Hypothalamus (tissue), 51 donors: ENCODE measurements at regions not wholly inside any gene's neighbourhood (a gene's known extent, or its start where the extent isn't known, plus 50 kb on each side); places are given as distances from the start of the nearest gene placed in this dataset.
"Not testable (repeated sequence)": the region's sequence is repeated elsewhere in the genome, so short reads cannot be mapped to it uniquely, and the experiment has no call there.

ENCODE experiments used
- DNase-seq, 51 donors: peaks; one replicate each; lab custom pipeline; 2025; lab: John Stamatoyannopoulos, UW

DNA sequence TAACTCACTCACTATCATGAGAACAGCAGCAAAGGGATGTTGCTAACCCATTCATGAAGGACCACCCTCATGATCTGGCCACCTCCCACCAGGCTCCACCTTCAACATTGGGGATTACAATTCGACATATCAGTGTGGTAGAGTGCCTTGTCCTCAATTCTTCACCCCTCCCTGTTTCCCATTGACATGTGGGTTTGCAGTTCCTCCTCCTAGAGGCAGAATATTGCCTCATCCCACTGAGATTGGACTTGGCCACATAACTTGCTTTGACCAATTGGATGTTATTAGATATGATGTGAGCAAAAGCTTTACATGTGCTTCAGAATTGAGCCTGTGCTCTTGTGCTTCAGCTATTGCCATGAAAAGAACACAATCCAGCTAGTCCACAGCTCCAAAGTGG is 217.0 kb upstream of the CXCR4 start:
- no peak for DNase-seq

DNA sequence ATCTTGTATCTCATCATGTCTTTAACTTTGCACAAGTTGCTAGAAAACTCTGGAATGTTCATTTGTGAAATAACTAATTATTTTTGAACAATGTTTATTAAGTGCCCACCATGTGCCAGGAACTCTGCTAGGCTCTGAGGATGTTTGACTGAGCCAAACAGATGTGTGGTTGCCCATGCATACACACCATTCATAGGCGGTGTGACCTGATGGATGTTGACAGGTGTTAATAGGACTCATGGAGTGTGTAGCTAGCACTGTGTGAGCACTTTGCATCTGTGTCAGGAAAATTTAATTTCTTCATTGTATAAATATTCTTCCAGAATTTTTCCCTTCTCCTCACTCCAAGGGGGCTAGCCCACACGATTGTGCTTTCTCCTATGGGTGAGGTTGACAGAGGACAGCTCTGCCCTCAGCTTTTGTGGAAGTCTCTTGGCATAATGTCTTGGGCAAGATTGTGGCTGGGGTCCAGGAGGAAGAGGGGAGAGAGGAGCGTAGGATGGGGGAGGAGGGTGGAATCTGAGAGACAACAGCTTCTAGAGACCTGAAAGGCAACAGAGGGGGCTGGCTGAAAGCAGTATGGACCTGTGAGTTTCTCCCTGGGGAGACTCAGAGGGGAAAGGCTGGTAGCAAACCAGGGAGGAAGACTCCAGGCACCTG is 214.6 kb upstream of the CXCR4 start:
- no peak for DNase-seq

- DNase-seq, result no peak
These were observed 213.3 kb upstream of the CXCR4 start for GRCh38 chr2:136331226-136331625.

- no peak for DNase-seq
These were observed 210.4 kb upstream of the CXCR4 start for GRCh38 chr2:136328207-136328795.

GRCh38 chr2:136327162-136327852 is 209.4 kb upstream of the CXCR4 start:
- peak in 3 of 51 donors; percentile 3 to 26 (median 5) for DNase-seq

DNA sequence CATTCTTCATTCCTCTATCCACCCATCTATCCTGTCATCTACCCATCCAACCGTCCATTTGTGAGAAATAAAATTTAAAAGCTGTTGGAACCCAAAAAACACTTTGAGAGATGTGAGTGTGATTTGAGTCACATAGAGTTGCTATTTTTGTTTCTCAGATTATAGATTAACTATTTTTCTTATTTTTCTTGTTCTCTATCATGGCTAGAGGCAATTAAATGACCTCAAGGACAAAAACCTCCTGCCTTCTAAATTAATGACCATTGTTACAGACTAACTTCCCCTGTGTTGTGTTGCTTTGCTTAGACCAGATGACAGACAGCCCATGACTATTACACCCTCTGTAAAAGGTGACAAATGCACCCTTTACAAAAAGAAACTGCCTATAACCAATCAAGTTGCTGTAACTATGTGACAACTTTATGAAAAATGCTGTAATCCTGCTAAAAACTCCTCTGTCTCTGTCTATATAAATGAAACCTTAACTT is 207.9 kb upstream of the CXCR4 start:
- DNase-seq, result no peak

DNA sequence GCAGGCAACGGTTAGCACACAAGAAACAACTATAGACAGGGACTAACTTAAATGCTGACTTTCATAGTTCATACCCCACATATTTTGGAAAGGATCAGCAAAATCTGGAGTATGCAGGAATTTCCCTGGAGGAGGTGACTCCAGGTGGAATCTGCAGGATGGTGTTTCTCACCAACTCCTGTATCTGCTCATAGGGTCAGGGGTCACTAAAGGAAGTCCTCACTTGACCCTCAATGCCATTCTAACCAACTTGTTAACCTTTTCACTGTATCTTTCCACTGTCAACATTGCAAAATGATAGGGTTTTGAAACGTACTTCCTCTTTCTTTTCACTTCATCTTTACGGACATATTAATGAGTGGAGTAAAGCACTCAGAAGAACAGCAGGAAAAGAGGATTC is 207.0 kb upstream of the CXCR4 start:
- no peak for DNase-seq

DNA sequence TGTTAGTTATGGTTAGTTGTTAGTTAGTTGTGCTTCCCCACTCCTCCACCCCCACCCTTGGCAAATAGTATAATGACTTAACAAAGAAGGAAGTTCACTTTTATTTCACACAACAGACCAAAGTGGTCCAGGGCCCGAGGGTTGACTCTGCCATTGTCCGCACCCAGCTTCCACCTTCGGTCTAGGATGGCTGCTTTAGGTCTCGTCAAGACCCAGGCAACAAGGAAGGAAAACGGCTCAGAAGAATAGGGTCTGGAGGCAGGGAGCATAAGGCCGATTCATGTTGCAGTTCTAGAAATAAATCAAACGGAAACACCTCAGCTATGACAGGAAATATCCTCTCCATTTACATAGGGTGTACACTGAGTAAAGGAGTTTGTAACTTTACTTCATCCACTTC is 206.0 kb upstream of the CXCR4 start:
- DNase-seq, result no peak

GRCh38 chr2:136323195-136323594 is 205.2 kb upstream of the CXCR4 start:
- no peak for DNase-seq

- no peak for DNase-seq
These were observed 204.5 kb upstream of the CXCR4 start for GRCh38 chr2:136322428-136322827.

GRCh38 chr2:136319651-136320050 is 201.7 kb upstream of the CXCR4 start:
- DNase-seq, result no peak

- DNase-seq, result no peak
These were observed 201.3 kb upstream of the CXCR4 start for GRCh38 chr2:136319237-136319636.

- DNase-seq, result no peak
These were observed 196.3 kb upstream of the CXCR4 start for GRCh38 chr2:136314240-136314639.

GRCh38 chr2:136312568-136312967 is 194.6 kb upstream of the CXCR4 start:
- DNase-seq, result not testable (repeated sequence)

DNA sequence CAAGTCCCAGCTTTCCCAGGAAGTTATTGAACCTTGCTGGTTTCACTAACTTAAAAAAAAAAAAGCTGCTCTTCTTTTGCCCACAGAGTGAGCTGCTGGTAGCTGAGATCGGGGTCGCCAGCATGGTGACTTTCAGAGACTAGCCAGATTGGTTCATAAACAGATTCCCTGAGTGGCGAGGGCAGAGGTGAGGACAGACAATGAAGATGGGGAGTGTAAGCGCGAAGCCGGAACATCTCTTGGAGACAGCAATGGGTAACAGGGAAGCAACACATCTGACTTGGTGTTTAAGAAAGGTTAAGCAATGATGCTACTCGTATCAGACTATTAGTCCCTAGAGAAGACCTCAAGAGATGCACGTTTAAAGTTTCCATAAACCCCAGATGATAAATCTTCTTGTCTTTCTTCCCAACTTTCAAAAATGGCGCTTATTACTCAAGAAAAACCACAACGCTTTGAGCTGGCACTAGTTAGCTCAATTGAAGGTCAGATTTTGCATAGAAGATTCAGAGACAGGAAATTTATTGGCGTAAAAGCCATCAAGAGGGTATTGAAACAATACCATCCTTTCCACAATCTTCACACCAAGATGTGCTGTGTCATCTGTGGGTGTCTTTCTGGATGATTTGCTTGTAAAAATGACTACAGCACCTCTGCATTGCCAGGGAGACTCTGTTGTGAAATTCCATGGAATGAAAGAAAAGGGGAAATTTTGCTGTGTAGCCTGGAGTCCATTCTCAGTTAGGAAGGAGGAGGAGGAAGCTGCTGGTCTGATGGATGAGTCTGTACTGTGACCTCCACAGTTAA is 193.1 kb upstream of the CXCR4 start:
- peak in 1 of 51 donors; percentile 7 for DNase-seq

DNA sequence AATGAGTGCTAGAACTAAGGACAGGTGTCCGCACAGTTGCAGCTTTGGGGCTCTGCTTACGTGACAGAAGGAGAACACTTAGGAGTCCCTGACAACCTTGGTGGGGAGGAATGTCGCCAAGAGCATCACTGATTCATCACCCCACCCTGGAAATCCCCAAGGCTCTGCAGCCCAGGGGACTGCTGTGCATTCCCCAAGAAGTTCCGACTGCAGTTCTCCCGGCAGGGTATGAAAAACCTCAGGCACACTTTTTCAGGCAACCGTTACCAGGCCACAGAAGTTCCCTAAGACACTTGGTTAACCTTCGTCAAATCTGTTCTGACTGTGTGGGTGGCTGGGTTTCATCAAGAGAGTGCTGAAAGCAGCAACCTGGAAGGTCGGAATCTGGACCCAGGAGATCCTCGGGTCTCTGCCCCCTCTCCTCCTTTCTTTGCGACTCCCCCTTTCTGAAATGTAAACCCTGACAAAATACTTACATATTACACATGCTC is 192.1 kb upstream of the CXCR4 start:
- DNase-seq, result no peak

- no peak for DNase-seq
These were observed 190.7 kb upstream of the CXCR4 start for GRCh38 chr2:136308611-136309010.

- peak in 1 of 51 donors; percentile 20 for DNase-seq
These were observed 188.9 kb upstream of the CXCR4 start for GRCh38 chr2:136306836-136307235.

DNA sequence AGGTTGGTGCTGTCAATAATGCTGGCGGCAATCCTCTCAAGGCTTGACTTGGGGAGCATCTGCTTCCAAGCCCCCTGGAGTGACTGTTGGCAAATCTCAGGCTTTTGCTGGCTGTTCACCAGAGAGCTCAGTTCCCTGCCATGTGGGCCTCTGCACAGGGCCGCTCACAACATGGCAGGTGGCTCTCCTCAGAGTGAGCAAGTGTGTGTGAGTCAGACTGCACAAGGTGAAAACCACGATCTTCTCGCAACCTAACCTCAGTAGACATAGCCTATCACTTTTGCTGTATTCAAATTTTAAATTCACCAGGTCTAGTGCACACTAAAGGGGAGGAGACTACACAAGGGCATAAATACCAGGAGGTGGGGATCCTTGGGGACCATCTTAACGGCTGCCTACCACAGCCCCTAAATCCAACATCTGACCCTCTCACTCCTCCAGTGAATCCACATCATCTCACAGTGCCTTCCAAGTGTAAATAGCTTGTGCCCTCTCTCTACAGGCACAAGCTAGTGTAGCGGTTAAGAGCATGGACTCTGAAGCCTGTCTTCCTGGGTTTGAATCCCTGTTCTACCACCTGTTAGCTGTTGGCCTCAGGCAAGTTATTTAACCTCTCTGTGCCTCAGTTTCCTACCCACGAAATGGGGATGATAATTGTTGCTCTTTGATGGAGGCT is 187.7 kb upstream of the CXCR4 start:
- DNase-seq, result no peak

DNA sequence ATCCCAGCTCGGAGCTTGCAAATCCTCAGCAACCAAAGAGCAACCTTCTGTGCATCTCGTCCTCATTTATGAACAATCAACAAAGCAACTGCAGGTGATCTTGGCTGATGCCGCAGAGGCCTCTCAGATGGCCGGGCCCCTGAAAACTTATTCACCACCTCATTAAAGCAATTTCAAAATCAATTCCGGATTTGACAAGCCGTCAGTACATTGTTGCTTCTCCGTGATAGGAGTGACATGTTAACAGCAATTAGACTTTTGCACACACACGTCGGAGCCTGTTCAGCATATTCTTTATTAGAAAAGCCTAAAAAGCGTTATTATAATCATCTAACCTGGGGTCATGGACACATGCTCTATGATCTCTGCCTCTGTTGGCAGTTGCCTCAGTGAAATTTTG is 183.1 kb upstream of the CXCR4 start:
- DNase-seq, result no peak
